Left lung (tissue), 4 donors: ENCODE measurements at regions not wholly inside any gene's neighbourhood (a gene's known extent, or its start where the extent isn't known, plus 50 kb on each side); places are given as distances from the start of the nearest gene placed in this dataset.
"Not testable (repeated sequence)": the region's sequence is repeated elsewhere in the genome, so short reads cannot be mapped to it uniquely, and the experiment has no call there.

Source experiments
- ATAC-seq: fragments of 200-7000 bp; cut with Tn5 transposase; one replicate; pipeline ENCODE4 v1.9.1; 2020; ENCODE audit warnings: moderate library complexity
- DNase-seq, 4 donors: peaks; one replicate each; pipeline ENCODE4 v3.0.0-alpha.2; 2013 to 2020
- H3K27ac ChIP-seq, 2 donors: fragments of 200-600 bp; sonication (generic) in 1 of 2; one replicate each; pipeline versions ENCODE4 v1.5.0 to v1.8.0; 2020 to 2021
- H3K27me3 ChIP-seq, 2 donors: fragments of 200-600 bp; sonication (generic) in 1 of 2; one replicate each; pipeline versions ENCODE4 v1.5.0 to v1.8.0; 2020 to 2021
- H3K36me3 ChIP-seq, 2 donors: fragments of 200-600 bp; sonication (generic) in 1 of 2; one replicate each; pipeline versions ENCODE4 v1.5.0 to v1.8.0; 2020 to 2021
- H3K4me1 ChIP-seq, 2 donors: fragments of 200-600 bp; one replicate each; pipeline ENCODE4 v1.8.0; 2021
- H3K4me3 ChIP-seq, 2 donors: fragments of 200-600 bp; sonication (generic) in 1 of 2; one replicate each; pipeline versions ENCODE4 v1.5.0 to v1.8.0; 2020 to 2021; ENCODE audit warnings: mild to moderate bottlenecking in 1 of 2
- H3K9me3 ChIP-seq, 2 donors: fragments of 200-600 bp; sonication (generic) in 1 of 2; one replicate each; pipeline versions ENCODE4 v1.5.0 to v1.8.0; 2020 to 2021
- CTCF ChIP-seq, 2 donors: fragments of 200-600 bp; sonication (generic) in 1 of 2; IDR thresholded peaks; one replicate each; pipeline versions ENCODE4 v1.5.0 to v1.8.0; 2021; ENCODE audit warnings: antibody characterized with exemption in 2 of 2
- intact Hi-C, 2 donors: fragments of 100-400 bp; cut with DNase I; formaldehyde crosslinking; loops; one replicate each; pipeline versions ENCODE4 v1.11.2 to v1.14.2; 2022
- donor health status: DM: no; HTN: yes; CAD: no.
- donor health status: DM: no; HTN: no; CAD: no.

GRCh38 chr15:21267226-21267625 is 173.1 kb downstream of the POTEB3 start:
- no peaks in the 10 kb centered on the region for H3K9me3 ChIP-seq
- H3K4me1 ChIP-seq = no peaks in the 10 kb centered on the region
- H3K4me3 ChIP-seq = no peak overlapping the region
- intact Hi-C loops = no loop called here
- TF ChIP-seq CTCF (IDR thresholded peaks at IDR 0.05) = no peak
- DNase-seq (no peak), ATAC-seq (no peak)
- no peaks in the 10 kb centered on the region for H3K36me3 ChIP-seq
- no peak overlapping the region for H3K27ac ChIP-seq
- H3K27me3 ChIP-seq = no peaks in the 10 kb centered on the region

- DNase-seq, H3K4me1 ChIP-seq, H3K9me3 ChIP-seq, intact Hi-C loops, H3K36me3 ChIP-seq, ATAC-seq, H3K27me3 ChIP-seq, H3K27ac ChIP-seq, H3K4me3 ChIP-seq: not testable (repeated sequence)
Observed at GRCh38 chr15:21265628-21266027, 174.7 kb downstream of the POTEB3 start.

- no peaks in the 10 kb centered on the region for H3K9me3 ChIP-seq
- intact Hi-C loops = no loop called here
- no peak for TF ChIP-seq CTCF (IDR thresholded peaks at IDR 0.05)
Observed at GRCh38 chr15:21262851-21263425, 177.4 kb downstream of the POTEB3 start.

GRCh38 chr15:21261965-21262850 is 178.1 kb downstream of the POTEB3 start:
- ATAC-seq (no peak), DNase-seq (peak in 1 of 4 donors; percentile 81)
- intact Hi-C loops = no loop called here
- TF ChIP-seq CTCF (IDR thresholded peaks at IDR 0.05) = no peak
- H3K36me3 ChIP-seq = no peaks in the 10 kb centered on the region
- no peak overlapping the region for H3K27ac ChIP-seq
- peaks cover 0 to 7% of the 10 kb centered on the region in 2 donors for H3K27me3 ChIP-seq
- H3K4me3 ChIP-seq = no peak overlapping the region
- H3K9me3 ChIP-seq = no peaks in the 10 kb centered on the region
- no peaks in the 10 kb centered on the region for H3K4me1 ChIP-seq

More at GRCh38 chr15:21262851-21263425, 177.4 kb downstream of the POTEB3 start:
- Histone ChIP-seq H3K4me1 (no peaks in the 10 kb centered on the region), H3K27ac (no peak overlapping the region), H3K36me3 (no peaks in the 10 kb centered on the region), H3K27me3 (peaks cover 0 to 7% of the 10 kb centered on the region in 2 donors), H3K4me3 (no peak overlapping the region)
- no peak for ATAC-seq
- no peak for DNase-seq

GRCh38 chr15:21261396-21261964 is 178.8 kb downstream of the POTEB3 start:
- no peaks in the 10 kb centered on the region for H3K9me3 ChIP-seq
- peak in 1 of 4 donors; percentile 82 for DNase-seq
- no peaks in the 10 kb centered on the region for H3K4me1 ChIP-seq
- no peak for ATAC-seq
- TF ChIP-seq CTCF (IDR thresholded peaks at IDR 0.05) = no peak
- intact Hi-C loops = no loop called here
- no peak overlapping the region for H3K4me3 ChIP-seq
- no peak overlapping the region for H3K27ac ChIP-seq
- H3K36me3 ChIP-seq = no peaks in the 10 kb centered on the region
- peaks cover 0 to 7% of the 10 kb centered on the region in 2 donors for H3K27me3 ChIP-seq
